Neuronal stem cell (in vitro differentiated cells): ENCODE measurements at regions not wholly inside any gene's neighbourhood (a gene's known extent, or its start where the extent isn't known, plus 50 kb on each side); places are given as distances from the start of the nearest gene placed in this dataset.

Experiments
- DNase-seq: peaks from one replicate; pipeline ENCODE4 v3.0.0-alpha.2; 2013; ENCODE audit warnings: low spot score
- H2AFZ ChIP-seq: one replicate; pipeline ENCODE4 v1.6.1; 2013; ENCODE audit warnings: mild to moderate bottlenecking, low read length, inconsistent platforms
- H2AK5ac ChIP-seq: 2 replicates; pipeline ENCODE4 v1.6.1; 2013; ENCODE audit warnings: low read depth, mild to moderate bottlenecking, inconsistent platforms, low read length, moderate library complexity, mixed read lengths
- H2BK120ac ChIP-seq: 2 replicates; pipeline ENCODE4 v1.6.1; 2013; ENCODE audit warnings: low read depth, mild to moderate bottlenecking, inconsistent platforms, low read length, moderate library complexity, mixed read lengths
- H2BK12ac ChIP-seq: one replicate; pipeline ENCODE4 v1.6.1; 2013; ENCODE audit warnings: low read length, inconsistent platforms
- H2BK15ac ChIP-seq: 2 replicates; pipeline ENCODE4 v1.6.1; 2013; ENCODE audit warnings: mild to moderate bottlenecking, low read length, inconsistent platforms, mixed read lengths
- H2BK5ac ChIP-seq: one replicate; pipeline ENCODE4 v1.6.1; 2013; ENCODE audit warnings: inconsistent platforms, mild to moderate bottlenecking, low read length, moderate library complexity
- H3K14ac ChIP-seq: one replicate; pipeline ENCODE4 v1.6.1; 2013; ENCODE audit warnings: low read length, inconsistent platforms
- H3K18ac ChIP-seq: 2 replicates; pipeline ENCODE4 v1.6.1; 2013; ENCODE audit warnings: low read length, inconsistent platforms
- H3K23ac ChIP-seq: 2 replicates; pipeline ENCODE4 v1.6.1; 2013; ENCODE audit warnings: low read depth, mild to moderate bottlenecking, mixed read lengths, low read length, inconsistent platforms; ENCODE audit not compliant: poor library complexity
- H3K27ac ChIP-seq: replicated peaks from 3 replicates; pipeline ENCODE4 v1.5.1; 2013; ENCODE audit warnings: low read length, inconsistent platforms
- H3K27me3 ChIP-seq, 3 experiments: 2 replicates each; pipeline ENCODE4 v1.6.1; 2013; ENCODE audit warnings: low read length in 3 of 3, mild to moderate bottlenecking in 2 of 3, inconsistent platforms in 1 of 3, low read depth in 1 of 3, mixed read lengths in 1 of 3, moderate library complexity in 1 of 3; ENCODE audit not compliant: control insufficient read depth in 3 of 3, insufficient read depth in 3 of 3
- H3K36me3 ChIP-seq, 2 donors: replicated peaks in 1 of 2; 2 replicates each; pipeline ENCODE4 v1.6.1; 2013; ENCODE audit warnings: low read length in 2 of 2; ENCODE audit not compliant: control insufficient read depth in 2 of 2, insufficient read depth in 2 of 2
- H3K4ac ChIP-seq: 2 replicates; pipeline ENCODE4 v1.6.1; 2013; ENCODE audit warnings: inconsistent platforms, mild to moderate bottlenecking, low read length, moderate library complexity
- H3K4me1 ChIP-seq, 2 donors: 1 replicate in 1 of 2; 2 replicates in 1 of 2; pipeline ENCODE4 v1.6.1; 2013; ENCODE audit warnings: low read length in 2 of 2, low read depth in 1 of 2; ENCODE audit not compliant: control insufficient read depth in 2 of 2, insufficient read depth in 1 of 2
- H3K4me2 ChIP-seq: one replicate; pipeline ENCODE4 v1.6.1; 2013; ENCODE audit warnings: mild to moderate bottlenecking, low read length, inconsistent platforms; ENCODE audit not compliant: insufficient read depth, poor library complexity, severe bottlenecking
- H3K4me3 ChIP-seq, 2 donors: 2 replicates each; pipeline ENCODE4 v1.5.1; 2013; ENCODE audit warnings: low read length in 2 of 2, mild to moderate bottlenecking in 2 of 2, inconsistent platforms in 1 of 2, moderate library complexity in 1 of 2
- H3K79me1 ChIP-seq: one replicate; pipeline ENCODE4 v1.6.1; 2013; ENCODE audit warnings: low read depth, mild to moderate bottlenecking, inconsistent platforms, low read length, moderate library complexity
- H3K9ac ChIP-seq: one replicate; pipeline ENCODE4 v1.6.1; 2013; ENCODE audit warnings: mild to moderate bottlenecking, low read depth, low read length, inconsistent platforms; ENCODE audit not compliant: poor library complexity
- H3K9me3 ChIP-seq, 2 donors: replicated peaks in 1 of 2; 2 replicates each; pipeline versions ENCODE3 to v1.6.1; 2013; ENCODE audit warnings: low read length in 2 of 2, mild to moderate bottlenecking in 2 of 2, inconsistent platforms in 1 of 2, low read depth in 1 of 2, mixed read lengths in 1 of 2, moderate library complexity in 1 of 2; ENCODE audit not compliant: control insufficient read depth in 2 of 2, insufficient read depth in 1 of 2
- H4K8ac ChIP-seq: one replicate; pipeline ENCODE4 v1.6.1; 2013; ENCODE audit warnings: low read depth, mild to moderate bottlenecking, inconsistent platforms, low read length, moderate library complexity
- H4K91ac ChIP-seq: one replicate; pipeline ENCODE4 v1.6.1; 2013; ENCODE audit warnings: low read length, low read depth, mild to moderate bottlenecking, inconsistent platforms; ENCODE audit not compliant: poor library complexity
- WGBS, 2 donors: extraction: QIAGEN DNeasy Blood & Tissue Kit; methylation state at CpG; one replicate each; pipeline ENCODE4 v1.1.7; 2013; ENCODE audit warnings: missing lambda C conversion rate in 2 of 2, mixed read lengths in 1 of 2; ENCODE audit not compliant: insufficient read length in 2 of 2, insufficient replicate concordance in 1 of 2; ENCODE audit errors: extremely low coverage in 2 of 2; 5-methylcytosine and 5-hydroxymethylcytosine counted together

- no peak overlapping the region for H3K4ac ChIP-seq
- H2AFZ ChIP-seq, result no peak overlapping the region
- no peak overlapping the region for H3K4me3 ChIP-seq
- no peak overlapping the region for H2AK5ac ChIP-seq
- no CpG with 5 or more reads among the region's 3 CpGs for WGBS, 2 donors
- no peak overlapping the region for H3K23ac ChIP-seq
- no peak overlapping the region for H3K9ac ChIP-seq
- no peak overlapping the region for H3K14ac ChIP-seq
- no peak overlapping the region for H2BK15ac ChIP-seq
- H2BK120ac ChIP-seq, result no peak overlapping the region
- no peak overlapping the region for H3K4me2 ChIP-seq
- H3K4me1 ChIP-seq, result peaks cover 0 to 29% of the 10 kb centered on the region in 2 donors
- no peak overlapping the region for H3K18ac ChIP-seq
- H3K27me3 ChIP-seq, result no peaks in the 10 kb centered on the region
- H2BK12ac ChIP-seq, result no peak overlapping the region
- H3K9me3 ChIP-seq, result no peaks in the 10 kb centered on the region
- H4K8ac ChIP-seq, result no peak overlapping the region
- DNase-seq, result no peak
- no peak overlapping the region for H4K91ac ChIP-seq
- peaks cover 1% of the 10 kb centered on the region for H3K79me1 ChIP-seq
- H3K36me3 ChIP-seq, result no peaks in the 10 kb centered on the region
- no peak overlapping the region for H2BK5ac ChIP-seq
- H3K27ac ChIP-seq, result no peak overlapping the region
These were observed 244.1 kb downstream of the RAB28 start for GRCh38 chr4:13240066-13240465.

- DNase-seq, result no peak
- no peak overlapping the region for H4K91ac ChIP-seq
- no peak overlapping the region for H4K8ac ChIP-seq
- H3K4me1 ChIP-seq, result peaks cover 0 to 17% of the 10 kb centered on the region in 2 donors
- H2BK120ac ChIP-seq, result no peak overlapping the region
- H3K14ac ChIP-seq, result no peak overlapping the region
- no peak overlapping the region for H3K4ac ChIP-seq
- peaks cover 1% of the 10 kb centered on the region for H3K79me1 ChIP-seq
- H3K27ac ChIP-seq, result no peak overlapping the region
- H3K9me3 ChIP-seq, result no peaks in the 10 kb centered on the region
- H3K4me3 ChIP-seq, result no peak overlapping the region
- H3K4me2 ChIP-seq, result no peak overlapping the region
- no peaks in the 10 kb centered on the region for H3K36me3 ChIP-seq
- no peak overlapping the region for H2AFZ ChIP-seq
- no peak overlapping the region for H2BK15ac ChIP-seq
- no peak overlapping the region for H2BK12ac ChIP-seq
- no CpG with 5 or more reads among the region's 2 CpGs for WGBS, 2 donors
- H2AK5ac ChIP-seq, result no peak overlapping the region
- H3K18ac ChIP-seq, result no peak overlapping the region
- no peak overlapping the region for H3K23ac ChIP-seq
- H3K27me3 ChIP-seq, result no peaks in the 10 kb centered on the region
- H3K9ac ChIP-seq, result no peak overlapping the region
- H2BK5ac ChIP-seq, result no peak overlapping the region
These were observed 245.2 kb downstream of the RAB28 start for GRCh38 chr4:13238936-13239335.

GRCh38 chr4:13236485-13236884 lies 247.7 kb downstream of the RAB28 start:
- Histone ChIP-seq H3K4me1 (peaks cover 0 to 9% of the 10 kb centered on the region in 2 donors), H3K23ac (no peak overlapping the region), H3K36me3 (no peaks in the 10 kb centered on the region), H3K9ac (no peak overlapping the region), H2BK12ac (no peak overlapping the region), H2AFZ (no peak overlapping the region), H3K27me3 (no peaks in the 10 kb centered on the region), H2BK120ac (no peak overlapping the region), H3K9me3 (peaks cover 0 to 2% of the 10 kb centered on the region in 2 donors), H3K4me2 (no peak overlapping the region), H3K4ac (no peak overlapping the region), H2BK15ac (no peak overlapping the region), H2BK5ac (no peak overlapping the region), H4K8ac (no peak overlapping the region), H3K4me3 (no peak overlapping the region), H4K91ac (no peak overlapping the region), H3K18ac (no peak overlapping the region), H3K14ac (no peak overlapping the region), H3K27ac (no peak overlapping the region), H2AK5ac (no peak overlapping the region), H3K79me1 (peaks cover 1% of the 10 kb centered on the region)
- WGBS, 2 donors, result no CpG with 5 or more reads among the region's 4 CpGs
- no peak for DNase-seq

- Histone ChIP-seq H3K4me3 (no peak overlapping the region), H3K4ac (no peak overlapping the region), H2AK5ac (no peak overlapping the region), H2BK120ac (no peak overlapping the region), H3K9me3 (peaks cover 0 to 3% of the 10 kb centered on the region in 2 donors), H3K9ac (no peak overlapping the region), H4K8ac (no peak overlapping the region), H2AFZ (no peak overlapping the region), H3K27me3 (no peaks in the 10 kb centered on the region), H3K14ac (no peak overlapping the region), H3K18ac (no peak overlapping the region), H3K4me1 (no peaks in the 10 kb centered on the region), H3K79me1 (peaks cover 1% of the 10 kb centered on the region), H3K23ac (no peak overlapping the region), H3K27ac (no peak overlapping the region), H3K4me2 (no peak overlapping the region), H2BK15ac (no peak overlapping the region), H2BK12ac (no peak overlapping the region), H2BK5ac (no peak overlapping the region), H4K91ac (no peak overlapping the region), H3K36me3 (no peaks in the 10 kb centered on the region)
- DNase-seq, result no peak
- no CpG with 5 or more reads among the region's 1 CpG for WGBS, 2 donors
These were observed 250.4 kb downstream of the RAB28 start for GRCh38 chr4:13233755-13234154.
